A549 (cell line): ENCODE measurements at regions not wholly inside any gene's neighbourhood (a gene's known extent, or its start where the extent isn't known, plus 50 kb on each side); places are given as distances from the start of the nearest gene placed in this dataset.

ENCODE experiments used
- ATAC-seq, 2 experiments: fragments of 200-7000 bp in 1 of 2; fragments of >200 bp in 1 of 2; cut with Nextera tagmentation in 1 of 2; cut with Tn5 transposase in 1 of 2; 3 replicates each; pipeline versions ENCODE4 v1.8.0 to v1.9.1; 2018 to 2020; ENCODE audit warnings: mild to moderate bottlenecking in 1 of 2, moderate library complexity in 1 of 2
- CTCF ChIA-PET: fragments of 300-600 bp; sonication (Branson Sonifier 250); formaldehyde crosslinking; extraction: SDS; loops from one replicate; lab custom pipeline; 2021; ENCODE audit warnings: antibody characterized with exemption, inconsistent platforms; lab: Yijun Ruan, JAX
- POLR2A ChIA-PET: fragments of 350-600 bp; formaldehyde crosslinking; extraction: SDS; loops from one replicate; lab custom pipeline; 2021; ENCODE audit warnings: antibody characterized with exemption, inconsistent platforms; lab: Yijun Ruan, JAX
- DNase-seq, 2 experiments: peaks; one replicate each; pipeline versions ENCODE4 v3.0.0 to v3.0.0-alpha.2; 2011 to 2016; ENCODE audit warnings: low read depth in 1 of 2, low spot score in 1 of 2
- FAIRE-seq: peaks from 2 replicates; lab custom pipeline; 2011; peaks lifted over from hg19 to GRCh38; lab: Jason Lieb, UNC
- H3K27ac ChIP-seq, 2 experiments: fragments of >200 bp; sonication (Bioruptor Twin); formaldehyde crosslinking; 3 replicates each; pipeline ENCODE4 v1.5.1; 2016 to 2017
- H3K4me1 ChIP-seq: fragments of >200 bp; sonication (Bioruptor Twin); formaldehyde crosslinking; 3 replicates; pipeline ENCODE4 v1.6.1; 2016
- H3K4me2 ChIP-seq: fragments of >200 bp; sonication (Bioruptor Twin); formaldehyde crosslinking; 3 replicates; pipeline ENCODE4 v1.6.1; 2016
- H3K4me3 ChIP-seq: fragments of >200 bp; sonication (Bioruptor Twin); formaldehyde crosslinking; 3 replicates; pipeline ENCODE4 v1.5.1; 2016
- H3K9me3 ChIP-seq: fragments of >200 bp; sonication (Bioruptor Twin); formaldehyde crosslinking; 3 replicates; pipeline ENCODE4 v1.6.1; 2016
- CBX2 ChIP-seq: fragments of 200-600 bp; sonication (generic); IDR thresholded peaks from 2 replicates; pipeline ENCODE4 v1.6.1; 2016; ENCODE audit warnings: low read depth, mild to moderate bottlenecking, borderline replicate concordance
- EHF ChIP-seq: fragments of 250-450 bp; sonication (Bioruptor Pico); IDR thresholded peaks from 2 replicates; pipeline ENCODE4 v1.5.0; 2020; ENCODE audit warnings: mild to moderate bottlenecking
- EHMT2 ChIP-seq: fragments of 200-600 bp; sonication (generic); IDR thresholded peaks from 2 replicates; pipeline ENCODE4 v1.6.1; 2016; ENCODE audit warnings: antibody characterized with exemption, low read depth, mild to moderate bottlenecking, moderate library complexity
- EP300 ChIP-seq, 2 experiments: fragments of >200 bp; sonication (Bioruptor Twin); formaldehyde crosslinking; IDR thresholded peaks; 2 replicates in 1 of 2; 3 replicates in 1 of 2; pipeline ENCODE4 v1.6.1; 2016 to 2017
- ESRRA ChIP-seq: fragments of 150-350 bp; IDR thresholded peaks from 2 replicates; pipeline ENCODE4 v1.6.1; 2014; ENCODE audit warnings: mild to moderate bottlenecking, low read length, borderline replicate concordance
- MAX ChIP-seq: IDR thresholded peaks from 2 replicates; pipeline ENCODE4 v1.6.1; 2012
- MAZ ChIP-seq: fragments of 150-350 bp; IDR thresholded peaks from 2 replicates; pipeline ENCODE4 v1.6.1; 2014; ENCODE audit warnings: antibody characterized with exemption, low read depth, low read length, borderline replicate concordance
- MYC ChIP-seq: IDR thresholded peaks from 2 replicates; pipeline ENCODE4 v1.6.1; 2012; ENCODE audit warnings: mild to moderate bottlenecking, inconsistent platforms, low read length, improper control_type of control experiment, borderline replicate concordance
- RAD21 ChIP-seq, 2 experiments: fragments of >200 bp in 1 of 2; sonication (Bioruptor Twin) in 1 of 2; formaldehyde crosslinking in 1 of 2; IDR thresholded peaks in 1 of 2; conservative IDR thresholded peaks in 1 of 2; 2 replicates in 1 of 2; 3 replicates in 1 of 2; pipeline ENCODE4 v1.6.1; 2012 to 2018; ENCODE audit warnings: inconsistent platforms in 1 of 2
- REST ChIP-seq: fragments of 200-600 bp; sonication (generic); IDR thresholded peaks from 2 replicates; pipeline ENCODE4 v1.6.1; 2016; ENCODE audit warnings: antibody characterized with exemption, mild to moderate bottlenecking, moderate library complexity
- TP53 ChIP-seq: fragments of 250-450 bp; sonication (Bioruptor Pico); IDR thresholded peaks from 2 replicates; pipeline ENCODE4 v1.5.0; 2021; ENCODE audit warnings: mild to moderate bottlenecking, moderate library complexity
- ZNF302 ChIP-seq: fragments of 250-450 bp; sonication (Bioruptor Pico); IDR thresholded peaks from 2 replicates; pipeline ENCODE4 v1.9.0; 2021; ENCODE audit warnings: inconsistent platforms, mild to moderate bottlenecking, moderate library complexity
- ZSCAN20 ChIP-seq: fragments of 250-450 bp; sonication (Bioruptor Pico); IDR thresholded peaks from 2 replicates; pipeline ENCODE4 v1.8.0; 2022; ENCODE audit warnings: mild to moderate bottlenecking, moderate library complexity
- WGBS: methylation state at CpG from one replicate; pipeline ENCODE4 v1.1.6; 2017; ENCODE audit errors: missing lambda C conversion rate; 5-methylcytosine and 5-hydroxymethylcytosine counted together
- TF ChIP-seq, protein P1 (sequence below): fragments of 250-450 bp; sonication (Bioruptor Pico); IDR thresholded peaks from 2 replicates; pipeline ENCODE4 v1.5.0; 2021; ENCODE audit warnings: mild to moderate bottlenecking, moderate library complexity, borderline replicate concordance
- TF ChIP-seq, protein P2 (sequence below): IDR thresholded peaks from 2 replicates; pipeline ENCODE4 v1.6.1; 2012; ENCODE audit warnings: low read depth, borderline replicate concordance

GRCh38 chr7:15914611-15915010 is 228.1 kb upstream of the MEOX2 start:
- FAIRE-seq, result no peak
- TF ChIP-seq MAZ (no peak), ESRRA (no peak), MAX (no peak), REST (no peak), EP300 (IDR thresholded peaks at IDR 0.05) (no peak), EHMT2 (no peak), ZSCAN20 (CRISPR knock-in tag) (no peak), TP53 (CRISPR knock-in tag) (no peak), RAD21 (conservative IDR thresholded peaks at IDR 0.05 in 1 of 2, IDR thresholded peaks at IDR 0.05 in 1 of 2) (no peak), MYC (no peak), ZNF302 (CRISPR knock-in tag) (no peak), EHF (CRISPR knock-in tag) (no peak), CBX2 (no peak)
- ChIA-PET CTCF (no interaction called here), POLR2A (no interaction called here)
- Histone ChIP-seq H3K4me1 (no peaks in the 10 kb centered on the region), H3K4me2 (no peak overlapping the region), H3K9me3 (no peaks in the 10 kb centered on the region), H3K4me3 (no peak overlapping the region), H3K27ac (no peak overlapping the region)
- no peak for ATAC-seq
- no peak for DNase-seq
- 23% methylated on average over 2 of the region's 2 CpGs for WGBS

DNA sequence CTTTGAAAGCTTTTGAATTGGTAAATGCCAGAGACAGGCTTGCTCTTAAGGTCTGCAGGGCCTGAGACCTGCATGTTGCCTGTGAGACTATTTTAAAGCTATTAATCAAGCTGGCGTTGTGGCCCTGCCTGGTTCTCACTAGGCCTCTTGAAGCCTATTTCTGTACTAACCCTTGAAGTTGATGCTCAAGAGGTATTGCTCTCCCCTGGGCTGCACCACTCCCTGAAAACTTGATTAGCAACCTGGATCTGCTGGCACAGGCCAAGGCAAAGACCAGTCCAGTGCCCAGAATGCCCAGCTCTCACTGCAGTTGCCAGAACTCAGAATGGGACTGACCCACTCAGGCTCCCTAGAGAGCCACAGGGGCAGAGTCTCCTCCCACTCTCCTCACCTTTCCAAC is 220.0 kb upstream of the MEOX2 start:
- H3K9me3 ChIP-seq, result no peaks in the 10 kb centered on the region
- ChIA-PET CTCF (interaction anchor here (1.0 kb wide), 1 partner anchor 26 kb away, joined by 3 read pairs; no protein-coding TSS in a partner anchor), POLR2A (no interaction called here)
- no peak for TF ChIP-seq RAD21 (conservative IDR thresholded peaks at IDR 0.05 in 1 of 2, IDR thresholded peaks at IDR 0.05 in 1 of 2)
- TF ChIP-seq, protein P1, sequence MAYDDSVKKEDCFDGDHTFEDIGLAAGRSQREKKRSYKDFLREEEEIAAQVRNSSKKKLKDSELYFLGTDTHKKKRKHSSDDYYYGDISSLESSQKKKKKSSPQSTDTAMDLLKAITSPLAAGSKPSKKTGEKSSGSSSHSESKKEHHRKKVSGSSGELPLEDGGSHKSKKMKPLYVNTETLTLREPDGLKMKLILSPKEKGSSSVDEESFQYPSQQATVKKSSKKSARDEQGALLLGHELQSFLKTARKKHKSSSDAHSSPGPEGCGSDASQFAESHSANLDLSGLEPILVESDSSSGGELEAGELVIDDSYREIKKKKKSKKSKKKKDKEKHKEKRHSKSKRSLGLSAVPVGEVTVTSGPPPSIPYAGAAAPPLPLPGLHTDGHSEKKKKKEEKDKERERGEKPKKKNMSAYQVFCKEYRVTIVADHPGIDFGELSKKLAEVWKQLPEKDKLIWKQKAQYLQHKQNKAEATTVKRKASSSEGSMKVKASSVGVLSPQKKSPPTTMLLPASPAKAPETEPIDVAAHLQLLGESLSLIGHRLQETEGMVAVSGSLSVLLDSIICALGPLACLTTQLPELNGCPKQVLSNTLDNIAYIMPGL (CRISPR knock-in tag), result no peak
- TF ChIP-seq, protein P2, sequence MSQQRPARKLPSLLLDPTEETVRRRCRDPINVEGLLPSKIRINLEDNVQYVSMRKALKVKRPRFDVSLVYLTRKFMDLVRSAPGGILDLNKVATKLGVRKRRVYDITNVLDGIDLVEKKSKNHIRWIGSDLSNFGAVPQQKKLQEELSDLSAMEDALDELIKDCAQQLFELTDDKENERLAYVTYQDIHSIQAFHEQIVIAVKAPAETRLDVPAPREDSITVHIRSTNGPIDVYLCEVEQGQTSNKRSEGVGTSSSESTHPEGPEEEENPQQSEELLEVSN, result no peak
- H3K4me3 ChIP-seq, result no peak overlapping the region
- H3K4me2 ChIP-seq, result no peak overlapping the region
- FAIRE-seq (no peak), ATAC-seq (no peak), DNase-seq (no peak)
- WGBS, result 31% methylated on average over 1 of the region's 1 CpG
- no peaks in the 10 kb centered on the region for H3K4me1 ChIP-seq
- H3K27ac ChIP-seq, result no peak overlapping the region
